Suprapubic skin (tissue), 4 donors: ENCODE measurements at regions not wholly inside any gene's neighbourhood (a gene's known extent, or its start where the extent isn't known, plus 50 kb on each side); places are given as distances from the start of the nearest gene placed in this dataset.

ENCODE experiments used
- DNase-seq, 2 donors: peaks; one replicate each; pipeline ENCODE4 v3.0.0-alpha.2; 2019; ENCODE audit warnings: low spot score in 2 of 2
- H3K27ac ChIP-seq: fragments of 200-600 bp; sonication (generic); one replicate; pipeline ENCODE4 v1.5.1; 2019
- H3K27me3 ChIP-seq: fragments of 200-600 bp; sonication (generic); one replicate; pipeline ENCODE4 v1.5.1; 2019
- H3K36me3 ChIP-seq: fragments of 200-600 bp; sonication (generic); one replicate; pipeline ENCODE4 v1.5.1; 2019
- H3K4me1 ChIP-seq: fragments of 200-600 bp; sonication (generic); one replicate; pipeline ENCODE4 v1.5.1; 2019
- H3K4me3 ChIP-seq: fragments of 200-600 bp; sonication (generic); one replicate; pipeline ENCODE4 v1.5.1; 2019; ENCODE audit warnings: mild to moderate bottlenecking
- H3K9me3 ChIP-seq: fragments of 200-600 bp; sonication (generic); one replicate; pipeline ENCODE4 v1.5.1; 2019
- CTCF ChIP-seq, 2 donors: fragments of 200-600 bp in 1 of 2; fragments of 450-650 bp in 1 of 2; sonication (generic) in 1 of 2; IDR thresholded peaks; one replicate each; pipeline ENCODE4 v1.5.1; 2016 to 2019; ENCODE audit warnings: antibody characterized with exemption in 2 of 2, mild to moderate bottlenecking in 1 of 2, moderate library complexity in 1 of 2
- EP300 ChIP-seq: sonication (generic); formaldehyde crosslinking; IDR thresholded peaks from one replicate; pipeline ENCODE4 v1.6.1; 2017; ENCODE audit warnings: antibody characterized with exemption
- POLR2A ChIP-seq, 2 donors: fragments of 450-650 bp; IDR thresholded peaks; one replicate each; pipeline ENCODE4 v1.6.1; 2017; ENCODE audit warnings: antibody characterized with exemption in 2 of 2, mild to moderate bottlenecking in 2 of 2, moderate library complexity in 2 of 2
- POLR2AphosphoS5 ChIP-seq, 3 donors: sonication (generic); formaldehyde crosslinking; IDR thresholded peaks; one replicate each; pipeline ENCODE4 v1.6.1; 2017; ENCODE audit warnings: antibody characterized with exemption in 3 of 3
- WGBS: methylation state at CpG from one replicate; pipeline ENCODE4 v1.1.5; 2018; 5-methylcytosine and 5-hydroxymethylcytosine counted together

- Histone ChIP-seq H3K36me3 (no peaks in the 10 kb centered on the region), H3K9me3 (no peaks in the 10 kb centered on the region), H3K4me3 (no peak overlapping the region), H3K4me1 (no peaks in the 10 kb centered on the region), H3K27ac (no peak overlapping the region), H3K27me3 (no peaks in the 10 kb centered on the region)
- 20% methylated on average over 2 of the region's 2 CpGs for WGBS
- no peak for DNase-seq
- no peak for TF ChIP-seq POLR2AphosphoS5 (IDR thresholded peaks at IDR 0.05)
- TF ChIP-seq CTCF (IDR thresholded peaks at IDR 0.05), result no peak
- no peak for TF ChIP-seq EP300
- TF ChIP-seq POLR2A (IDR thresholded peaks at IDR 0.05), result no peak
Observed at GRCh38 chr6:50249493-50249892, 199.8 kb upstream of the DEFB112 start.

- H3K4me3 ChIP-seq, result no peak overlapping the region
- no peaks in the 10 kb centered on the region for H3K27me3 ChIP-seq
- WGBS, result 89% methylated on average over 1 of the region's 1 CpG
- DNase-seq, result no peak
- H3K27ac ChIP-seq, result no peak overlapping the region
- peaks cover 6% of the 10 kb centered on the region for H3K9me3 ChIP-seq
- H3K36me3 ChIP-seq, result no peaks in the 10 kb centered on the region
- TF ChIP-seq POLR2A (IDR thresholded peaks at IDR 0.05) (no peak), CTCF (IDR thresholded peaks at IDR 0.05) (no peak), EP300 (no peak), POLR2AphosphoS5 (IDR thresholded peaks at IDR 0.05) (no peak)
- no peaks in the 10 kb centered on the region for H3K4me1 ChIP-seq
Observed at GRCh38 chr6:50257322-50257721, 207.6 kb upstream of the DEFB112 start.

- DNase-seq, result no peak
- no peaks in the 10 kb centered on the region for H3K36me3 ChIP-seq
- TF ChIP-seq CTCF (IDR thresholded peaks at IDR 0.05) (no peak), POLR2AphosphoS5 (IDR thresholded peaks at IDR 0.05) (no peak), POLR2A (IDR thresholded peaks at IDR 0.05) (no peak), EP300 (no peak)
- H3K4me3 ChIP-seq, result no peak overlapping the region
- H3K27ac ChIP-seq, result no peak overlapping the region
- peaks cover 6% of the 10 kb centered on the region for H3K9me3 ChIP-seq
- WGBS, result no CpG with 5 or more reads among the region's 2 CpGs
- no peaks in the 10 kb centered on the region for H3K4me1 ChIP-seq
- no peaks in the 10 kb centered on the region for H3K27me3 ChIP-seq
Observed at GRCh38 chr6:50259903-50260302, 210.2 kb upstream of the DEFB112 start.

- DNase-seq, result no peak
- Histone ChIP-seq H3K4me3 (no peak overlapping the region), H3K36me3 (no peaks in the 10 kb centered on the region), H3K4me1 (no peaks in the 10 kb centered on the region), H3K27me3 (no peaks in the 10 kb centered on the region), H3K9me3 (no peaks in the 10 kb centered on the region), H3K27ac (no peak overlapping the region)
- 39% methylated on average over 2 of the region's 2 CpGs for WGBS
- TF ChIP-seq CTCF (IDR thresholded peaks at IDR 0.05) (peak in 1 of 2 donors; percentile 12), POLR2AphosphoS5 (IDR thresholded peaks at IDR 0.05) (no peak), POLR2A (IDR thresholded peaks at IDR 0.05) (no peak), EP300 (no peak)
Observed at GRCh38 chr6:50264995-50265571, 215.4 kb upstream of the DEFB112 start.

GRCh38 chr6:50270415-50270814, 220.7 kb upstream of the DEFB112 start:
- TF ChIP-seq EP300 (no peak), POLR2A (IDR thresholded peaks at IDR 0.05) (no peak), CTCF (IDR thresholded peaks at IDR 0.05) (no peak), POLR2AphosphoS5 (IDR thresholded peaks at IDR 0.05) (no peak)
- Histone ChIP-seq H3K27me3 (no peaks in the 10 kb centered on the region), H3K4me1 (no peaks in the 10 kb centered on the region), H3K4me3 (no peak overlapping the region), H3K9me3 (peaks cover 6% of the 10 kb centered on the region), H3K36me3 (no peaks in the 10 kb centered on the region), H3K27ac (no peak overlapping the region)
- 41% methylated on average over 1 of the region's 1 CpG for WGBS
- no peak for DNase-seq
